ENCODE measurements at regions not wholly inside any gene's neighbourhood (a gene's known extent, or its start where the extent isn't known, plus 50 kb on each side); places are given as distances from the start of the nearest gene placed in this dataset.

DNA sequence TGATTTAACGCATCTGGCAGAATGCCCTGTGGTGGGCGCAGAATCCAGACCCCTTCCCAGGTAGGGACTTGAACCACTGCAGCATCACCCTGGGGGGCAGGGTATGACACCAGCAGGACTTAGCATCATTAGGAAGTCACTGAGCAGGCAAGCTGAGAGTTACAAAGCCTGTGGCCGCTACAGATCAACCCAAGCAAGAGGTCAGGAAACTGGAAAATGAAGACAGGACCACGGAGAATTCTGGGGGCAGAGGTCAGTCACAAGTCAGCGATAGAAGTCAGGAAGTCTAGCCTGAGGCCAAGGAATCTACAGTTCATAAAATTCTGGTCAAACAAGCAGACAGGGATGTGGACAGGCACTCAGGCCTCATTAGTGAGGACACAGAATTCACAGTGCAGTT is 108.4 kb downstream of the CHIC2 start:
- no peak for TF ChIP-seq SUZ12 (IDR thresholded peaks at IDR 0.05; ENCODE audit: extremely low read depth, insufficient read depth, insufficient read length)
- TF ChIP-seq ZNF274 (IDR thresholded peaks at IDR 0.05; ENCODE audit: low read depth, low read length), result no peak
